ENCODE measurements at regions not wholly inside any gene's neighbourhood (a gene's known extent, or its start where the extent isn't known, plus 50 kb on each side); places are given as distances from the start of the nearest gene placed in this dataset.

GRCh38 chr2:14543284-14543683, 89.2 kb upstream of the LRATD1 start:
- TF ChIP-seq, protein P1, sequence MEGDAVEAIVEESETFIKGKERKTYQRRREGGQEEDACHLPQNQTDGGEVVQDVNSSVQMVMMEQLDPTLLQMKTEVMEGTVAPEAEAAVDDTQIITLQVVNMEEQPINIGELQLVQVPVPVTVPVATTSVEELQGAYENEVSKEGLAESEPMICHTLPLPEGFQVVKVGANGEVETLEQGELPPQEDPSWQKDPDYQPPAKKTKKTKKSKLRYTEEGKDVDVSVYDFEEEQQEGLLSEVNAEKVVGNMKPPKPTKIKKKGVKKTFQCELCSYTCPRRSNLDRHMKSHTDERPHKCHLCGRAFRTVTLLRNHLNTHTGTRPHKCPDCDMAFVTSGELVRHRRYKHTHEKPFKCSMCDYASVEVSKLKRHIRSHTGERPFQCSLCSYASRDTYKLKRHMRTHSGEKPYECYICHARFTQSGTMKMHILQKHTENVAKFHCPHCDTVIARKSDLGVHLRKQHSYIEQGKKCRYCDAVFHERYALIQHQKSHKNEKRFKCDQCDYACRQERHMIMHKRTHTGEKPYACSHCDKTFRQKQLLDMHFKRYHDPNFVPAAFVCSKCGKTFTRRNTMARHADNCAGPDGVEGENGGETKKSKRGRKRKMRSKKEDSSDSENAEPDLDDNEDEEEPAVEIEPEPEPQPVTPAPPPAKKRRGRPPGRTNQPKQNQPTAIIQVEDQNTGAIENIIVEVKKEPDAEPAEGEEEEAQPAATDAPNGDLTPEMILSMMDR (IDR thresholded peaks at IDR 0.05) = no peak
- TF ChIP-seq POLR2A (IDR thresholded peaks at IDR 0.05; ENCODE audit: low read depth) = no peak
